ENCODE measurements at regions not wholly inside any gene's neighbourhood (a gene's known extent, or its start where the extent isn't known, plus 50 kb on each side); places are given as distances from the start of the nearest gene placed in this dataset.

DNA sequence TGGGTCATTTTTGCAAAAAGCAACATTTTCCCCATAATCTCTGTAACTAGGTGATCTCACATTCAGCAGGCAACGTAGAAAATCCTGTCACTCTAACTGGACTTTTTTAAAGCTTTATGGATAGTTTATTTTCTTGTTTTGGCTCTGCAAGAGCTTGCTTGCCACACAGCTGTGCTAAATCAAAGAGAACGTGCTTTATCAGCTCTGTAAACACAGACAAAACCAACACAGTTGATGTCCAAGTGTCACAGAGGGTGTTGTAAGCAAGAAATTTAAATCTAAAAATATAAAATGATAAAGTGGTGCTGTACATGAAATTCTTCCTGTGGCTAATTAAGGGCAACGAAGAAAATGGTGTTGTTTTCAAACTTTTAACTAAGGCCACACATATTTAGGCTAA, 97.5 kb upstream of the STAC start:
- H3K27ac ChIP-seq, result no peak overlapping the region
- no peak overlapping the region for H3K4me3 ChIP-seq (ENCODE audit: low read depth, low read length)
- TF ChIP-seq CTCF (IDR thresholded peaks at IDR 0.05; ENCODE audit: low read depth, low read length, missing control alignments), result no peak
- H3K27me3 ChIP-seq (replicated peaks), result no peaks in the 10 kb centered on the region
- no peaks in the 10 kb centered on the region for H3K36me3 ChIP-seq (replicated peaks)
- no peak for DNase-seq
- in situ Hi-C loops (cut with HindIII; ENCODE audit: low pct_ligation_motif_present, low sequenced_read_pairs), result no loop called here

- Histone ChIP-seq H3K27me3 (replicated peaks) (no peaks in the 10 kb centered on the region), H3K27ac (no peak overlapping the region), H3K36me3 (replicated peaks) (no peaks in the 10 kb centered on the region), H3K4me3 (ENCODE audit: low read depth, low read length) (no peak overlapping the region)
- TF ChIP-seq CTCF (IDR thresholded peaks at IDR 0.05; ENCODE audit: low read depth, low read length, missing control alignments), result no peak
- no peak for DNase-seq
- in situ Hi-C loops (cut with HindIII; ENCODE audit: low pct_ligation_motif_present, low sequenced_read_pairs), result no loop called here
Measured at GRCh38 chr3:36295296-36295695, 85.0 kb upstream of the STAC start.

- no peak for DNase-seq
- in situ Hi-C loops (cut with HindIII; ENCODE audit: low pct_ligation_motif_present, low sequenced_read_pairs), result no loop called here
- no peaks in the 10 kb centered on the region for H3K36me3 ChIP-seq (replicated peaks)
- no peak for TF ChIP-seq CTCF (IDR thresholded peaks at IDR 0.05; ENCODE audit: low read depth, low read length, missing control alignments)
- no peak overlapping the region for H3K27ac ChIP-seq
- H3K4me3 ChIP-seq (ENCODE audit: low read depth, low read length), result no peak overlapping the region
- H3K27me3 ChIP-seq (replicated peaks), result no peaks in the 10 kb centered on the region
Measured at GRCh38 chr3:36297195-36297594, 83.1 kb upstream of the STAC start.

GRCh38 chr3:36298188-36298587, 82.1 kb upstream of the STAC start:
- no peak for DNase-seq
- Histone ChIP-seq H3K4me3 (ENCODE audit: low read depth, low read length) (no peak overlapping the region), H3K27ac (no peak overlapping the region), H3K27me3 (replicated peaks) (no peaks in the 10 kb centered on the region), H3K36me3 (replicated peaks) (no peaks in the 10 kb centered on the region)
- in situ Hi-C loops (cut with HindIII; ENCODE audit: low pct_ligation_motif_present, low sequenced_read_pairs), result no loop called here
- TF ChIP-seq CTCF (IDR thresholded peaks at IDR 0.05; ENCODE audit: low read depth, low read length, missing control alignments), result no peak

DNA sequence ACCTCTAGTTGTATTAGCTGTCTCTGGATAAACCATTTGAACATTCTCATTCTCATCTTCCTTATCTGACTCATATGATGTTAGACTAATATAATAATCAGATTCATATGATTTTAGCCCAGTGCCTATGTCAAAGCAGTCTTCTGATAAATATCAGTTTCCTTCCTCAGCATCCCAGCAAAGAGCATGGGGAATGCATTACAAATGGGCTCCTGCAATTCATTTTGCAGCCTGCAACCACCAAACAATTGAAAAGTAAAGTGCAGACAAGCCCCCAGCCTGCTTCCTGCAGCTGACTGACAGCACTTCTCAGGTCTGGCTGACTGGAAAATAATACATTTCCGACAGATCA, 78.2 kb upstream of the STAC start:
- no peak for TF ChIP-seq CTCF (IDR thresholded peaks at IDR 0.05; ENCODE audit: low read depth, low read length, missing control alignments)
- H3K27ac ChIP-seq, result no peak overlapping the region
- no peak overlapping the region for H3K4me3 ChIP-seq (ENCODE audit: low read depth, low read length)
- no peaks in the 10 kb centered on the region for H3K36me3 ChIP-seq (replicated peaks)
- H3K27me3 ChIP-seq (replicated peaks), result no peaks in the 10 kb centered on the region
- in situ Hi-C loops (cut with HindIII; ENCODE audit: low pct_ligation_motif_present, low sequenced_read_pairs), result no loop called here
- no peak for DNase-seq

GRCh38 chr3:36302626-36303025, 77.7 kb upstream of the STAC start:
- DNase-seq, result no peak
- in situ Hi-C loops (cut with HindIII; ENCODE audit: low pct_ligation_motif_present, low sequenced_read_pairs), result no loop called here

More at GRCh38 chr3:36302626-36303025, 77.7 kb upstream of the STAC start:
- no peaks in the 10 kb centered on the region for H3K36me3 ChIP-seq (replicated peaks)
- TF ChIP-seq CTCF (IDR thresholded peaks at IDR 0.05; ENCODE audit: low read depth, low read length, missing control alignments), result no peak
- H3K27ac ChIP-seq, result no peak overlapping the region
- no peak overlapping the region for H3K4me3 ChIP-seq (ENCODE audit: low read depth, low read length)
- H3K27me3 ChIP-seq (replicated peaks), result no peaks in the 10 kb centered on the region

Data from brain microvascular endothelial cell (primary cell).